GM21423 (cell line): ENCODE measurements at regions not wholly inside any gene's neighbourhood (a gene's known extent, or its start where the extent isn't known, plus 50 kb on each side); places are given as distances from the start of the nearest gene placed in this dataset.
A peak's percentile ranks its signal among the peaks of the same experiment; 100 is the strongest.

Experiments used
- ATAC-seq: cut with Tn5 transposase; IDR thresholded peaks from one replicate; pipeline ENCODE4 v1.9.1; 2021; ENCODE audit warnings: mild to moderate bottlenecking, moderate library complexity; ENCODE audit not compliant: unreplicated experiment

GRCh38 chr2:136376798-136377211, 258.9 kb upstream of the CXCR4 start:
- no peak for ATAC-seq

- ATAC-seq: no peak
Observed at GRCh38 chr2:136376211-136376610, 258.3 kb upstream of the CXCR4 start.

- ATAC-seq: peak; percentile 33
Observed at GRCh38 chr2:136375017-136375901, 257.3 kb upstream of the CXCR4 start.

GRCh38 chr2:136373841-136374240, 255.9 kb upstream of the CXCR4 start:
- no peak for ATAC-seq

- no peak for ATAC-seq
Observed at GRCh38 chr2:136373029-136373428, 255.1 kb upstream of the CXCR4 start.

GRCh38 chr2:136363900-136364299, 246.0 kb upstream of the CXCR4 start:
- no peak for ATAC-seq

- ATAC-seq: no peak
Observed at GRCh38 chr2:136363470-136363869, 245.5 kb upstream of the CXCR4 start.

- ATAC-seq: peak; percentile 92
Observed at GRCh38 chr2:136362676-136363390, 244.9 kb upstream of the CXCR4 start.

GRCh38 chr2:136361521-136361920, 243.6 kb upstream of the CXCR4 start:
- ATAC-seq: no peak

GRCh38 chr2:136360790-136361189, 242.8 kb upstream of the CXCR4 start:
- no peak for ATAC-seq

- no peak for ATAC-seq
Observed at GRCh38 chr2:136359121-136359965, 241.4 kb upstream of the CXCR4 start.

GRCh38 chr2:136358576-136358975, 240.6 kb upstream of the CXCR4 start:
- no peak for ATAC-seq

GRCh38 chr2:136357007-136357380, 239.0 kb upstream of the CXCR4 start:
- ATAC-seq: no peak

- ATAC-seq: no peak
Observed at GRCh38 chr2:136356125-136357006, 238.4 kb upstream of the CXCR4 start.

- ATAC-seq: no peak
Observed at GRCh38 chr2:136351684-136352083, 233.7 kb upstream of the CXCR4 start.

GRCh38 chr2:136347981-136348380, 230.0 kb upstream of the CXCR4 start:
- no peak for ATAC-seq

GRCh38 chr2:136344339-136344738, 226.4 kb upstream of the CXCR4 start:
- ATAC-seq: no peak

GRCh38 chr2:136342138-136342537, 224.2 kb upstream of the CXCR4 start:
- ATAC-seq: no peak

GRCh38 chr2:136334967-136335366, 217.0 kb upstream of the CXCR4 start:
- ATAC-seq: no peak

GRCh38 chr2:136332436-136333095, 214.6 kb upstream of the CXCR4 start:
- no peak for ATAC-seq
